BLaER1 treated with 17β-estradiol and CSF1 and Interleukin-3, amounts not matched to agents 10 nM and 100 nM (cell line): ENCODE measurements at regions not wholly inside any gene's neighbourhood (a gene's known extent, or its start where the extent isn't known, plus 50 kb on each side); places are given as distances from the start of the nearest gene placed in this dataset.

Source experiments
- H3K27ac ChIP-seq, 11 experiments: shearing (Covaris generic); formaldehyde crosslinking; 2 replicates each; pipeline ENCODE4 v1.8.1; 2022
- H3K27me3 ChIP-seq, 11 experiments: shearing (Covaris generic); formaldehyde crosslinking; 2 replicates each; pipeline ENCODE4 v1.8.1; 2022
- H3K36me3 ChIP-seq, 11 experiments: shearing (Covaris generic); formaldehyde crosslinking; 2 replicates each; pipeline ENCODE4 v1.8.1; 2022
- H3K4me1 ChIP-seq, 10 experiments: shearing (Covaris generic); formaldehyde crosslinking; 2 replicates each; pipeline ENCODE4 v1.8.1; 2022
- H3K4me2 ChIP-seq, 11 experiments: shearing (Covaris generic); formaldehyde crosslinking; 2 replicates each; pipeline ENCODE4 v1.8.1; 2022
- H3K4me3 ChIP-seq, 10 experiments: shearing (Covaris generic); formaldehyde crosslinking; 2 replicates each; pipeline ENCODE4 v1.8.1; 2022
- H3K9ac ChIP-seq, 11 experiments: shearing (Covaris generic); formaldehyde crosslinking; 2 replicates each; pipeline ENCODE4 v1.8.1; 2022
- H3K9me3 ChIP-seq, 11 experiments: shearing (Covaris generic); formaldehyde crosslinking; replicated peaks in 1 of 11; 2 replicates each; pipeline ENCODE4 v1.8.1; 2022
- H4K20me1 ChIP-seq, 11 experiments: shearing (Covaris generic); formaldehyde crosslinking; 2 replicates each; pipeline ENCODE4 v1.8.1; 2022
- Cebpa-rat ChIP-seq, 11 experiments: shearing (Covaris generic); IDR thresholded peaks; 2 replicates each; pipeline ENCODE4 v1.8.1; 2022

- Histone ChIP-seq H3K36me3 (no peaks in the 10 kb centered on the region), H3K9ac (no peak overlapping the region), H3K27me3 (no peaks in the 10 kb centered on the region), H3K4me1 (no peaks in the 10 kb centered on the region), H3K27ac (no peak overlapping the region), H3K4me3 (no peak overlapping the region), H4K20me1 (no peaks in the 10 kb centered on the region), H3K4me2 (no peak overlapping the region), H3K9me3 (no peaks in the 10 kb centered on the region)
- TF ChIP-seq Cebpa-rat (IDR thresholded peaks at IDR 0.05), result no peak
These were observed 258.3 kb upstream of the NAV3 start for GRCh38 chr12:77572371-77572770.

- H3K27ac ChIP-seq, result no peak overlapping the region
- no peak for TF ChIP-seq Cebpa-rat (IDR thresholded peaks at IDR 0.05)
- H3K9me3 ChIP-seq, result no peaks in the 10 kb centered on the region
- H3K4me3 ChIP-seq, result no peak overlapping the region
- H3K4me2 ChIP-seq, result no peak overlapping the region
- no peaks in the 10 kb centered on the region for H3K4me1 ChIP-seq
- no peaks in the 10 kb centered on the region for H3K27me3 ChIP-seq
- H4K20me1 ChIP-seq, result no peaks in the 10 kb centered on the region
- H3K36me3 ChIP-seq, result no peaks in the 10 kb centered on the region
- H3K9ac ChIP-seq, result no peak overlapping the region
These were observed 258.9 kb upstream of the NAV3 start for GRCh38 chr12:77571768-77572167.

GRCh38 chr12:77571127-77571526 is 259.6 kb upstream of the NAV3 start:
- no peak for TF ChIP-seq Cebpa-rat (IDR thresholded peaks at IDR 0.05)
- no peak overlapping the region for H3K27ac ChIP-seq
- no peaks in the 10 kb centered on the region for H3K36me3 ChIP-seq
- H3K4me1 ChIP-seq, result no peaks in the 10 kb centered on the region
- H3K27me3 ChIP-seq, result no peaks in the 10 kb centered on the region
- H3K4me3 ChIP-seq, result no peak overlapping the region
- no peak overlapping the region for H3K9ac ChIP-seq
- no peaks in the 10 kb centered on the region for H3K9me3 ChIP-seq
- H4K20me1 ChIP-seq, result no peaks in the 10 kb centered on the region
- H3K4me2 ChIP-seq, result no peak overlapping the region

GRCh38 chr12:77569876-77570275 is 260.8 kb upstream of the NAV3 start:
- no peaks in the 10 kb centered on the region for H3K4me1 ChIP-seq
- no peaks in the 10 kb centered on the region for H3K9me3 ChIP-seq
- no peaks in the 10 kb centered on the region for H3K36me3 ChIP-seq
- no peaks in the 10 kb centered on the region for H3K27me3 ChIP-seq
- H3K4me2 ChIP-seq, result no peak overlapping the region
- no peak overlapping the region for H3K9ac ChIP-seq
- H3K4me3 ChIP-seq, result no peak overlapping the region
- no peak for TF ChIP-seq Cebpa-rat (IDR thresholded peaks at IDR 0.05)
- H3K27ac ChIP-seq, result no peak overlapping the region
- no peaks in the 10 kb centered on the region for H4K20me1 ChIP-seq

DNA sequence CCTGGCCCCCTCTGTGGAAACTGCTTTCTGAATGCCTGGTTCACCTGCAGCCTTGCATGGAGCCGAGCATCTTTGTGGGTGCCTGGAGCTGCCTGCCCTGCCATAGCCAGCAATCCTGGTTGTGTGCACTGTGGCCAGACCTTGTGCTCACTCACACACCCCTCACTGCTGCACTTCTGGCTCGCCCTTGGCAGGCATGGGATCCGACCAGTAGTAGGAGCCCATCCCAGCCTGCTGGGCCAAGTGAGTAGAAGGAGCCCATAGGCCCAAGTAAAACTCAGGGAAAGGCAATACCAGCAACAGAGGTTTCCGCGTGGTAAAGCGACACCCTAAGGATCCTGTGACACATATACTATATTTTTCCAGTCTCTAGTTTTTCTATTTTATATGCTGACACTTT is 270.0 kb upstream of the NAV3 start:
- Histone ChIP-seq H3K27me3 (no peaks in the 10 kb centered on the region), H3K4me2 (no peak overlapping the region), H3K4me1 (no peaks in the 10 kb centered on the region), H3K36me3 (no peaks in the 10 kb centered on the region), H3K9me3 (peaks cover 0 to 15% (median 12%) of the 10 kb centered on the region in 11 experiments; a peak in 13 of 22 replicates), H3K9ac (no peak overlapping the region), H3K4me3 (no peak overlapping the region), H4K20me1 (no peaks in the 10 kb centered on the region), H3K27ac (no peak overlapping the region)
- no peak for TF ChIP-seq Cebpa-rat (IDR thresholded peaks at IDR 0.05)

GRCh38 chr12:77559400-77560074 is 271.2 kb upstream of the NAV3 start:
- Histone ChIP-seq H3K9me3 (peaks cover 0 to 15% (median 12%) of the 10 kb centered on the region in 11 experiments; a peak in 13 of 22 replicates), H3K9ac (no peak overlapping the region), H3K27me3 (no peaks in the 10 kb centered on the region), H3K36me3 (no peaks in the 10 kb centered on the region), H3K4me2 (no peak overlapping the region), H4K20me1 (no peaks in the 10 kb centered on the region), H3K4me3 (no peak overlapping the region), H3K4me1 (no peaks in the 10 kb centered on the region), H3K27ac (no peak overlapping the region)
- TF ChIP-seq Cebpa-rat (IDR thresholded peaks at IDR 0.05), result no peak

- Histone ChIP-seq H3K36me3 (no peaks in the 10 kb centered on the region), H3K9me3 (peaks cover 0 to 8% (median 7%) of the 10 kb centered on the region in 11 experiments; a peak in 12 of 22 replicates)
- no peak for TF ChIP-seq Cebpa-rat (IDR thresholded peaks at IDR 0.05)
These were observed 275.6 kb upstream of the NAV3 start for GRCh38 chr12:77555074-77555473.

DNA sequence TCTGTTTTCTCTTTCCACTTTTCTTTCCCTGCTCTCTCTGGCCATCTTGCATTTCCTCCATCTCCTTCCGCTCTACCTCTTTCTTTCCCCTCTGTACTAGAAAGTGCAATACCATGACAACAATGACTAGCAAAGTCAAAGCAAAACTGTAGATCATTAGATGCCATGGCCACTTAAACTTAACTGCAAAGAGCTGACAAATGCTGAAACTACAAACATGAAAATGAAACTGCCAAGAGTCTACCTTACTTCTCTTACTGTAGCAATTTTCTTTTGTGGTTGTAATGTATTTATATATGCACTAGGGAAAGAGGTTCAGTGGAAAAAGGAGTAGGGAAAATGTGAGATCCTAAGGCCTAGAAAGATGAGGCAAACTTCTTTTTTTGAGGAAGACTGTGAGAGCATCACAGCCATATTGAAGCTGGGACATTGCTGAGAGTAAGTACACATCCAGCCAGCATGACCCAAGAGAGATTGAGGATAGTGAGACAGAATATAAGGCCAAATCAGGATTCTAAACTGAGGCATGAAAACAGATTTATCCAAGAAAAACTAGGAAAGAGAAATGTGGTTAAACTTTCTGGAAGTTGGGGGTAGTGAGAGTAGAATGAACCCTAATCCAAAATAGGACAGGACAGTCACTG is 276.6 kb upstream of the NAV3 start:
- H3K9ac ChIP-seq, result no peak overlapping the region
- H3K9me3 ChIP-seq, result no peaks in the 10 kb centered on the region
- no peak for TF ChIP-seq Cebpa-rat (IDR thresholded peaks at IDR 0.05)
- H3K27me3 ChIP-seq, result no peaks in the 10 kb centered on the region
- no peak overlapping the region for H3K27ac ChIP-seq
- H3K4me3 ChIP-seq, result no peak overlapping the region
- H3K4me1 ChIP-seq, result no peaks in the 10 kb centered on the region
- H4K20me1 ChIP-seq, result no peaks in the 10 kb centered on the region
- no peaks in the 10 kb centered on the region for H3K36me3 ChIP-seq
- no peak overlapping the region for H3K4me2 ChIP-seq

More at GRCh38 chr12:77555074-77555473, 275.6 kb upstream of the NAV3 start:
- H3K4me1 ChIP-seq, result no peaks in the 10 kb centered on the region
- no peak overlapping the region for H3K9ac ChIP-seq
- H3K27me3 ChIP-seq, result no peaks in the 10 kb centered on the region
- no peaks in the 10 kb centered on the region for H4K20me1 ChIP-seq
- H3K4me3 ChIP-seq, result no peak overlapping the region
- H3K4me2 ChIP-seq, result no peak overlapping the region
- no peak overlapping the region for H3K27ac ChIP-seq

GRCh38 chr12:77549383-77550128 is 281.1 kb upstream of the NAV3 start:
- TF ChIP-seq Cebpa-rat (IDR thresholded peaks at IDR 0.05), result no peak
- H3K4me1 ChIP-seq, result no peaks in the 10 kb centered on the region
- no peak overlapping the region for H3K4me2 ChIP-seq
- H3K9ac ChIP-seq, result no peak overlapping the region
- H3K27me3 ChIP-seq, result no peaks in the 10 kb centered on the region
- no peaks in the 10 kb centered on the region for H4K20me1 ChIP-seq
- no peak overlapping the region for H3K4me3 ChIP-seq
- no peaks in the 10 kb centered on the region for H3K36me3 ChIP-seq
- H3K27ac ChIP-seq, result no peak overlapping the region
- H3K9me3 ChIP-seq, result no peaks in the 10 kb centered on the region
